HG03108 (cell line): ENCODE measurements at regions not wholly inside any gene's neighbourhood (a gene's known extent, or its start where the extent isn't known, plus 50 kb on each side); places are given as distances from the start of the nearest gene placed in this dataset.
"Not testable (repeated sequence)": the region's sequence is repeated elsewhere in the genome, so short reads cannot be mapped to it uniquely, and the experiment has no call there.

ENCODE experiments used
- ATAC-seq: cut with Tn5 transposase; IDR thresholded peaks from one replicate; pipeline ENCODE4 v1.9.1; 2021; ENCODE audit warnings: moderate library complexity; ENCODE audit not compliant: unreplicated experiment

DNA sequence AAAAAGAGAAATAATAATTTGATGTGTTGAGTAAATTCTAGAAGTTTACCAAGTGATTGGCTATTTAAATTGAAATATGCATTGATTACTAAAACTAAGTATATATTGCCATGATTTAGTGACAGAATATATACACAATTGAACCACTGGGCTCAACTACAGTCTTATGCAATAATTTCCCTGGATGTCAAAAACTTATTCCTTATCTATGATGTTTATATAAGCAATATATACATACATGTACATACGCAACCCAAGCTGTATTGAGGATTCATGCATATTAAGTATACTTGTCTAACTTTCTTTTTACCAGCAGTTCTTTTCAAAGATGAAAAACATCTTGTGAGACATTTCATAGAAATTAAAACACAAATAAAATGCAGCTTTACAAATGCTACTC, 165.8 kb downstream of the ZIC4 start:
- no peak for ATAC-seq

- no peak for ATAC-seq
Observed at GRCh38 chr3:147237991-147238390, 168.4 kb downstream of the ZIC4 start.

DNA sequence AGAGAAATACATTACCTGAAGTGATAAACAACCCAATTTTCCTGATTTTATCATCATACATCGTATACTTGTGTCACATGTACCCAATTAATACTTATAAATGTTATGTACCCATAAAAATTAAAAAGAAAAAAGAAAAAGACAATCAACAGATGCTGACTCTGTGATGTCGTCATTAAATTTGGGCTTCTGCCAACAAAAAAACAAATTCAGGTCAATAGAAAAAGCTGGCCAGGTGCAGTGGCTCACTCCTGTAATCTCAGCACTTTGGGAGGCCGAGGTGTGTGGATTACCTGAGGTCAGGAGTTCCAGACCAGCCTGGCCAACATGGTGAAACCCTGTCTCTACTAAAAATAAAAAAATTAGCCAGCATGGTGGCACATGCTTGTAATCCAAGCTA, 174.4 kb downstream of the ZIC4 start:
- ATAC-seq = not testable (repeated sequence)

DNA sequence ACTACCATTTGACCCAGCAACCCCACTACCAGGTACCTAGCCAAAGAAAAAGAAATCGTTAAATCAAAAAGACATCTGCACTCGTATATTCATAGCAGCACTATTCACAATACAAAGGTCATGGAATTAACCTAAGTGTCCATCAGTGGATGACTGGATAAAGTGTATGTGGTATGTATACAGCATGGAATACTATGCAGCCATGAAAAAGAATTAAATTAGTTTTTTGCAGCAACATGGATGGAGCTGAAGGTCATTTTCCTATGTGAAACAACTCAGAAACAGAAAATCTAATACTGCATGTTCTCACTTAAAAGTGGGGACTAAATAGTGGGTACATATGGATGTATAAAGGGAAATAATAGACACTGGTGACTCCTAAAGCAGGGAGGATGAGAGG, 175.2 kb downstream of the ZIC4 start:
- ATAC-seq = no peak

GRCh38 chr3:147222291-147222690, 184.1 kb downstream of the ZIC4 start:
- no peak for ATAC-seq

GRCh38 chr3:147218965-147219364, 187.4 kb downstream of the ZIC4 start:
- ATAC-seq = no peak

DNA sequence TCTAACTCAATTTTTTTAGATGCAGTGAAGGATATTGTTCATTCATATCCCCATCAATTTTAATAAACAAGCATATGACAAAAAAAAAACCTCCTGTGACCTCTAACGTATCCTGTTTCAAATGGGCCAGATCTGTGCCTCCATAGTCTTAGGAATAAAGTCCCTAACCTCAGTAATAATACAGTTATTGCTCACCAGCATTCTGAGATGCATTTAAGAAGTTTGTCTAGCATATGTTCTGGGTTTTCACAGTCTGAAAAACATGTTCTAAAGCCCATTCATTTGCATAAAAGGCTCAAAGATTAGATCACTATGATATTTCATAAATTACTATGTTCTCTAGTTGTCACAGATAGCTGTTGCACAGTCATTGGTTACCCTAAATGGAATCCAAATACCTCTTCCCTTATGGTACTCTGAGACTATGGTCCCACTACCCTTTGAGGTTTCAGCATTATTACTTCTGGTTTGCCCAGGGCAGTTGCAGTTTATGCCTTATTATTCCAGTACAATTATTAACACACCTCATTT, 190.1 kb downstream of the ZIC4 start:
- ATAC-seq = no peak

DNA sequence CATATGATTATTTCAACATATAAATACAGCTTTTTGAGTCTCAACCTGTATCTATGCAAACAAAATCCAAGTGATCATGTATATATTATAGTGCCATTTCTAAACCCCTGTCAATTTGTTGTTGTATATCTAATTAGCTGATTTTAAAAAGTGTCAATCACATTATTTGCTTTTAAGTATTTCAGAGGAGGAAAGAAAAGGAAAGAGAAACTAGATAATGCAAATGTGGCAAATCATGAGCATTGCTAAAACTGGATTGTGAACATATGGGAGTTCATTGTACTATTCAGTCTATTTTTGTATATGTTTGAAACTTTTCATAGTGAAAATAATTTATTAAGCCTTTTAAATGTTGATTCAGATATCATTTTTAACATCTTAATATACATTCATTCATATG, 190.7 kb downstream of the ZIC4 start:
- no peak for ATAC-seq

- no peak for ATAC-seq
Observed at GRCh38 chr3:147213633-147214032, 192.7 kb downstream of the ZIC4 start.

GRCh38 chr3:147210676-147211075, 195.7 kb downstream of the ZIC4 start:
- no peak for ATAC-seq

GRCh38 chr3:147201086-147201485, 205.3 kb downstream of the ZIC4 start:
- no peak for ATAC-seq

DNA sequence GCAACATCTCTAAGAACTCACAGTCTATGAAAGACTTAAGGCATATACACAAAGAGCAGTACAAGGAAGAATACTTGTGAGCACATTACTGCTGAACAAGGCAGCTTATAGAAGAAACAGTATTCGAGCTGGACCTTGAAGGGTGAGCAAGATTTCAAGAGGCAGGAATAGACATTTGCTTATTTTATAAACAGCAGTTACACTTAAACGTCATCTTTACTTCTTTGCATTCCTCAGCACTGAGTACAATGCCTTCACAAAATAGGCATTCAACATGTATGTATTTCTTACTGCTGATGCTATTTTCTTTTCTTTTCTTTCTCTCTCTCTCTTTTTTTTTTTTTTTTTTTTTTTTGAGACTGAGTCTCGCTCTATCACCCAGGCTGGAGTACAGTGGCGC, 205.8 kb downstream of the ZIC4 start:
- no peak for ATAC-seq

GRCh38 chr3:147197739-147198138, 208.6 kb downstream of the ZIC4 start:
- ATAC-seq = no peak

- no peak for ATAC-seq
Observed at GRCh38 chr3:147195887-147196286, 210.5 kb downstream of the ZIC4 start.

GRCh38 chr3:147191795-147192385, 214.5 kb downstream of the ZIC4 start:
- ATAC-seq = no peak

DNA sequence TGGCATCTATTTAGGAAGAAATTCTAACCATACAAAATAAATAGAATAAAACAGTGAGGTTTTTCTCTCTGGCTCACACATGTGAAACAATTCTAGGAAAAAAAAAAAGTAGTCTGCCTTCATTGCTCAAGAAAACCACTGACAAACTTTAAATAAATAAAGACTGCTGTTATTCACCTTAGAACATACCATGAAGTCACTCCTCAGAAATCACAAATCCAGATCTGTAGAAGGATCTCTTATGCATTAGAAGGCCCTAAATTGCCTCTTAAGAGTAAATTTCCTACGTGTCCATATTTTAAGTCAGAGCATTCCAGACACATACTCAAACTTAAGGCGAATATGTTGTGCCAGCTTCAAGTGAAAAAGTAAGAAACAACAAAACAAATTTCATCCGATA, 217.3 kb downstream of the ZIC4 start:
- ATAC-seq = no peak

DNA sequence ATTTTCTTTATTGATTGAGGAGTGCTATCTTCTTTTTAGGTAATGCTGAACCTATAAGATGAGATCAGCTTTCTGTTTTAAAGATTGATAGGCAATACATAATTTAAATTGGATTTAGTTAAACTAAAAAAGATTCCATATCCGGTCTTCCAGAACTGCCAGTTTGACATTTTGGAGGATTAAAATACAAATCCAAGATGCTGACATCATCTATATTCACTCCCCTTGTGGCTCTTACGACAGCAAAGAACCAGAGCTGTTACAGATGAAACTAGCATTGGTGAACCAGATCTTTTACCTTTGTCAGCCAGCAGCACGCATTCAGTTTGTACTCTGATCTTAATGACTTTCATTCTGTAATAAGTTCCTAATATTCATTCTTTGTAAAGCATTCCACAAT, 218.7 kb downstream of the ZIC4 start:
- ATAC-seq = no peak

GRCh38 chr3:147185781-147186180, 220.6 kb downstream of the ZIC4 start:
- ATAC-seq = no peak

- no peak for ATAC-seq
Observed at GRCh38 chr3:147184794-147185193, 221.5 kb downstream of the ZIC4 start.

- no peak for ATAC-seq
Observed at GRCh38 chr3:147173257-147173656, 233.1 kb downstream of the ZIC4 start.

DNA sequence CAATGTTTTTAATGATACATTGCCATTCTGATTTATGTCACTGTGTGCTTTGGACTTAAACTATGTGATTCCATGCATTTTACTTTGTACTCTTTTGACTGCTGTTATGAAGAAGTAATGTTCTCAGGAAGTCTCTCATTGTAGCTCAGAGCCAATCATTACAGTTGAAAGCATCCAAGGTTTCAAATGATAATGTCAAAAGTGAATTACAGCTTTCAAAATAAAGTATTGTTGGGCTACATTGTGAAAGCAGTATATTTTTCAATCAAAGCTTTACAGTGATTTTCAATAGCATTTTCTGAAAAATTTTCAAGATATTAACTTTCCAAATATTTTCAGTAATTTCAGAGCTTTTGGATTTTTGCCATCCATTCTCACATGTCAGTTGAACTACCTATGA, 243.6 kb downstream of the ZIC4 start:
- ATAC-seq = no peak

- no peak for ATAC-seq
Observed at GRCh38 chr3:147161833-147162232, 244.5 kb downstream of the ZIC4 start.

DNA sequence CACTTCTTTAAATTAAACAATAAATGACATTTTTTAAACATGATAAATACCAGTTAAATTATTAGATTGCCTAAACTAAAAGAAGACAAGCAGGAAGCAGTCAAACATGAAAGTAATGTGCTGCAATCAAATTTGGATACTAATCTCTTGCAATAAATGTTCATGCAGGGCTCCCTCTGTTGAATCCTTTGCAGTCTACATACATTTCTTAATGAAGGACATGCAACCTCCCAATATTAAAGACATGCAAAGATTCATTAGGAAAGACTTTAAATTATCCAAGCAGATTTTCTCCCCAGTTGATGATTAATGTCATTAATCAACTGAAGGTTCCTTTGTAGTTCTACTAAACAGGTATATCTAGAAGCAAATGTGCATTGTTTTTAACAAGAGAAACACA, 245.4 kb downstream of the ZIC4 start:
- no peak for ATAC-seq
